HepG2 (cell line): ENCODE measurements at regions not wholly inside any gene's neighbourhood (a gene's known extent, or its start where the extent isn't known, plus 50 kb on each side); places are given as distances from the start of the nearest gene placed in this dataset.
A peak's percentile ranks its signal among the peaks of the same experiment; 100 is the strongest.

Experiments
- ATAC-seq: fragments of 200-7000 bp; cut with Tn5 transposase; 3 replicates; pipeline ENCODE4 v1.9.1; 2020; ENCODE audit warnings: mild to moderate bottlenecking, moderate library complexity
- BruUV-seq: library from RNA; stranded (reverse); fragments of 400-500 nt; replicated peaks from 2 replicates; lab custom pipeline; 2021; lab: Mats Ljungman, UMichigan
- CTCF ChIA-PET: fragments of 300-600 bp; formaldehyde crosslinking; extraction: SDS; loops from one replicate; lab custom pipeline; 2021; ENCODE audit warnings: low total read pairs, inconsistent platforms, low intra/inter-chr PET ratio; lab: Yijun Ruan, JAX
- POLR2A ChIA-PET: fragments of 350-600 bp; sonication (Branson Sonifier 250); formaldehyde crosslinking; loops from one replicate; lab custom pipeline; 2020; ENCODE audit warnings: antibody characterized with exemption, inconsistent platforms; lab: Yijun Ruan, JAX
- DNase-seq: peaks from one replicate; pipeline ENCODE4 v3.0.0-alpha.2; 2015; ENCODE audit warnings: low spot score
- FAIRE-seq: peaks from 3 replicates; lab custom pipeline; 2011; peaks lifted over from hg19 to GRCh38; lab: Jason Lieb, UNC
- H2AFZ ChIP-seq: one replicate; pipeline ENCODE4 v1.6.1; 2011; ENCODE audit warnings: low read length, inconsistent platforms
- H3K27ac ChIP-seq: fragments of 300-600 bp; 3 replicates; pipeline ENCODE4 v1.8.0; 2011; ENCODE audit warnings: mixed run types, mild to moderate bottlenecking, mixed read lengths, low read length, inconsistent platforms; ENCODE audit not compliant: insufficient read depth; ENCODE audit errors: extremely low read length
- H3K27me3 ChIP-seq, 2 experiments: fragments of 200-600 bp in 1 of 2; 2 replicates in 1 of 2; 3 replicates in 1 of 2; pipeline versions ENCODE4 v1.6.0 to v1.8.0; 2011; ENCODE audit warnings: low read length in 2 of 2, mild to moderate bottlenecking in 2 of 2, moderate library complexity in 2 of 2, inconsistent platforms in 1 of 2; ENCODE audit not compliant: insufficient read depth in 2 of 2, control insufficient read depth in 1 of 2
- H3K36me3 ChIP-seq, 2 experiments: fragments of 200-600 bp in 1 of 2; replicated peaks in 1 of 2; 2 replicates in 1 of 2; 3 replicates in 1 of 2; pipeline versions ENCODE4 v1.5.1 to v1.8.0; 2011; ENCODE audit warnings: low read length in 2 of 2, inconsistent platforms in 1 of 2; ENCODE audit not compliant: insufficient read depth in 2 of 2, control insufficient read depth in 1 of 2
- H3K4me1 ChIP-seq: 2 replicates; pipeline ENCODE4 v1.5.1; 2012; ENCODE audit warnings: low read length, inconsistent platforms; ENCODE audit not compliant: insufficient read depth
- H3K4me2 ChIP-seq: 2 replicates; pipeline ENCODE4 v1.6.0; 2011; ENCODE audit warnings: low read depth, low read length, inconsistent platforms
- H3K4me3 ChIP-seq, 3 experiments: fragments of 200-600 bp in 1 of 3; sonication (generic), shearing (Covaris generic) in 1 of 3; replicated peaks in 1 of 3; 2 replicates each; pipeline ENCODE4 v1.5.1; 2011 to 2016; ENCODE audit warnings: low read length in 3 of 3, inconsistent platforms in 2 of 3, low read depth in 2 of 3, mild to moderate bottlenecking in 2 of 3, control low read depth in 1 of 3, mixed read lengths in 1 of 3; ENCODE audit not compliant: insufficient read depth in 1 of 3
- H3K79me2 ChIP-seq: one replicate; pipeline ENCODE4 v1.6.1; 2011; ENCODE audit warnings: low read length, inconsistent platforms; ENCODE audit not compliant: insufficient read depth
- H3K9ac ChIP-seq: 2 replicates; pipeline ENCODE4 v1.6.0; 2011; ENCODE audit warnings: mild to moderate bottlenecking, low read depth, low read length, inconsistent platforms; ENCODE audit not compliant: insufficient read depth
- H3K9me3 ChIP-seq: 2 replicates; pipeline ENCODE4 v1.5.1; 2012; ENCODE audit warnings: mild to moderate bottlenecking, low read length
- H4K20me1 ChIP-seq: 2 replicates; pipeline ENCODE4 v1.6.0; 2011; ENCODE audit warnings: inconsistent platforms, mild to moderate bottlenecking, low read length, moderate library complexity; ENCODE audit not compliant: insufficient read depth
- CENPX ChIP-seq: sonication (generic); formaldehyde crosslinking; IDR thresholded peaks from 2 replicates; pipeline ENCODE4 v1.9.0; 2021; ENCODE audit warnings: mild to moderate bottlenecking, missing genetic modification reagents, moderate library complexity
- IRX3 ChIP-seq: sonication (generic); formaldehyde crosslinking; IDR thresholded peaks from 2 replicates; pipeline ENCODE4 v1.8.1; 2023; ENCODE audit warnings: mild to moderate bottlenecking, low read depth, missing genetic modification reagents, borderline replicate concordance
- NKX3-1 ChIP-seq: sonication (generic); formaldehyde crosslinking; IDR thresholded peaks from 2 replicates; pipeline ENCODE4 v1.5.0; 2020; ENCODE audit warnings: missing genetic modification reagents
- SATB2 ChIP-seq: sonication (generic); formaldehyde crosslinking; IDR thresholded peaks from 2 replicates; pipeline ENCODE4 v1.5.0; 2020; ENCODE audit warnings: missing genetic modification reagents
- SP1 ChIP-seq, 2 experiments: fragments of 450-650 bp in 1 of 2; sonication (generic) in 1 of 2; formaldehyde crosslinking in 1 of 2; IDR thresholded peaks; 2 replicates each; pipeline versions ENCODE4 v1.4.0 to v1.6.1; 2016 to 2020; ENCODE audit warnings: missing genetic modification reagents in 1 of 2
- ZBTB4 ChIP-seq: sonication (generic); formaldehyde crosslinking; IDR thresholded peaks from 2 replicates; pipeline ENCODE4 v1.4.0; 2020; ENCODE audit warnings: missing genetic modification reagents, mild to moderate bottlenecking, borderline replicate concordance
- ZNF12 ChIP-seq: sonication (generic); formaldehyde crosslinking; IDR thresholded peaks from 2 replicates; pipeline ENCODE4 v1.5.0; 2020; ENCODE audit warnings: missing genetic modification reagents
- ZNF251 ChIP-seq: sonication (generic); formaldehyde crosslinking; IDR thresholded peaks from 2 replicates; pipeline ENCODE4 v1.9.0; 2021; ENCODE audit warnings: mild to moderate bottlenecking, missing genetic modification reagents
- ZNF274 ChIP-seq: sonication (generic); formaldehyde crosslinking; IDR thresholded peaks from 2 replicates; pipeline ENCODE4 v1.5.1; 2020; ENCODE audit warnings: mild to moderate bottlenecking, missing genetic modification reagents
- WGBS: methylation state at CpG from one replicate; pipeline ENCODE4 v1.1.6; 2017; ENCODE audit warnings: low lambda C conversion rate; 5-methylcytosine and 5-hydroxymethylcytosine counted together
- in situ Hi-C: cut with HindIII; loops from 2 replicates; pipeline ENCODE4 v1.10.0; 2017; ENCODE audit warnings: low pct_unique_long_range_greater_than_20kb; ENCODE audit not compliant: extremely low pct_ligation_motif_present
- intact Hi-C: fragments of 100-400 bp; cut with micrococcal nuclease; formaldehyde crosslinking; loops from one replicate; pipeline ENCODE4 v1.10.0; 2022; ENCODE audit not compliant: unreplicated experiment
- TF ChIP-seq, protein P1 (sequence below): sonication (generic); formaldehyde crosslinking; conservative IDR thresholded peaks from 2 replicates; pipeline ENCODE4 v1.4.0; 2020; ENCODE audit warnings: missing genetic modification reagents
- TF ChIP-seq, protein P2 (sequence below): sonication (generic); formaldehyde crosslinking; IDR thresholded peaks from 2 replicates; pipeline ENCODE4 v1.8.0; 2022; ENCODE audit warnings: mild to moderate bottlenecking, missing genetic modification reagents, moderate library complexity

DNA sequence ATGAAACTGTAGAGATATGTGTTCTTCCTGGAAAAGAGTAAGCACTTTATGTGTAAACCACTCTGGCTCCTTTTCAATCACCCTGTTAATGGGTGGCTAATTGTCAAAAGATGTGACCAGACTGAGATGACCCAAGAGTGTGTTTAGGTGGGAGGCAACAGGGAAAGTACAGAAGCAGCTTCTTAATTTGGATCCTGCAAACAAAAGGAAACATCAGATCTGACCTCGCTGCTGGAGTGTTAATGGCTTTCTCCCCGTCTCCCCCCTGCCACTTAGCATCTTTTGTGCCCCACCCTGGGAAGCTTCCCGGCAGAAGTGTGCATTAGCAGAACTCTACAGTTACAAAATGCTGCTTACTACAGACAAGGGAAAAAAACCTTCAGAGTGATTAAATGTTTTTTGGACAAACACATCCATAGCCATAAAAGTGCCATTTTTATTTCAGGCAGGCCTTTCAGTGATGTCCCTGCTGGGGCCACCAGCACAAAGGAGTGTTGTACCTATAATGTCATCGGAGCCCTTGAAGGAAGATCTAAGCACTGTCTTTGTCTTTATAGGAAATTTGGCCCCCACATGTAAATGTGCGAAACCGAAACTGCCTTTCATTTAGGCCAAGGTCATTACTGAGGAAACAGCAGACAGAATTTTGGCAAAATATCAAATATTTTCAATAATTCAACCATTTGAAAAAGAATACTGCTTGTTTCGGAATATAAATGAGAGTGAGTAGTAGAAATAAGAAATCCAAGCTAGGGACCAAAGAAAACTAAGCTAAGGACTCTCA is 311.0 kb downstream of the WDR72 start (continued):
- TF ChIP-seq ZBTB4 (CRISPR knock-in tag) (no peak), SATB2 (CRISPR knock-in tag) (no peak), ZNF251 (CRISPR knock-in tag) (no peak)
- TF ChIP-seq, protein P1, sequence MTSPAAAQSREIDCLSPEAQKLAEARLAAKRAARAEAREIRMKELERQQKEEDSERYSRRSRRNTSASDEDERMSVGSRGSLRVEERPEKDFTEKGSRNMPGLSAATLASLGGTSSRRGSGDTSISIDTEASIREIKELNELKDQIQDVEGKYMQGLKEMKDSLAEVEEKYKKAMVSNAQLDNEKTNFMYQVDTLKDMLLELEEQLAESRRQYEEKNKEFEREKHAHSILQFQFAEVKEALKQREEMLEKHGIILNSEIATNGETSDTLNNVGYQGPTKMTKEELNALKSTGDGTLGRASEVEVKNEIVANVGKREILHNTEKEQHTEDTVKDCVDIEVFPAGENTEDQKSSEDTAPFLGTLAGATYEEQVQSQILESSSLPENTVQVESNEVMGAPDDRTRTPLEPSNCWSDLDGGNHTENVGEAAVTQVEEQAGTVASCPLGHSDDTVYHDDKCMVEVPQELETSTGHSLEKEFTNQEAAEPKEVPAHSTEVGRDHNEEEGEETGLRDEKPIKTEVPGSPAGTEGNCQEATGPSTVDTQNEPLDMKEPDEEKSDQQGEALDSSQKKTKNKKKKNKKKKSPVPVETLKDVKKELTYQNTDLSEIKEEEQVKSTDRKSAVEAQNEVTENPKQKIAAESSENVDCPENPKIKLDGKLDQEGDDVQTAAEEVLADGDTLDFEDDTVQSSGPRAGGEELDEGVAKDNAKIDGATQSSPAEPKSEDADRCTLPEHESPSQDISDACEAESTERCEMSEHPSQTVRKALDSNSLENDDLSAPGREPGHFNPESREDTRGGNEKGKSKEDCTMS (CRISPR knock-in tag), result no peak

GRCh38 chr15:53447742-53448141 is 311.7 kb downstream of the WDR72 start:
- Histone ChIP-seq H3K4me2 (no peak overlapping the region), H3K27me3 (no peaks in the 10 kb centered on the region), H3K36me3 (no peaks in the 10 kb centered on the region), H3K4me1 (peaks cover 93% of the 10 kb centered on the region), H3K4me3 (no peak overlapping the region), H4K20me1 (no peaks in the 10 kb centered on the region), H3K9me3 (no peaks in the 10 kb centered on the region), H3K9ac (no peak overlapping the region), H2AFZ (no peak overlapping the region), H3K79me2 (no peaks in the 10 kb centered on the region), H3K27ac (peak overlapping the region; percentile 54)
- POLR2A ChIA-PET, result interaction anchor here (1.3 kb wide), 2 partner anchors 34 to 415 kb away, joined by 3 read pairs; no protein-coding TSS in a partner anchor
- in situ Hi-C loops (no loop called here), intact Hi-C loops (no loop called here)
- TF ChIP-seq, protein P2, sequence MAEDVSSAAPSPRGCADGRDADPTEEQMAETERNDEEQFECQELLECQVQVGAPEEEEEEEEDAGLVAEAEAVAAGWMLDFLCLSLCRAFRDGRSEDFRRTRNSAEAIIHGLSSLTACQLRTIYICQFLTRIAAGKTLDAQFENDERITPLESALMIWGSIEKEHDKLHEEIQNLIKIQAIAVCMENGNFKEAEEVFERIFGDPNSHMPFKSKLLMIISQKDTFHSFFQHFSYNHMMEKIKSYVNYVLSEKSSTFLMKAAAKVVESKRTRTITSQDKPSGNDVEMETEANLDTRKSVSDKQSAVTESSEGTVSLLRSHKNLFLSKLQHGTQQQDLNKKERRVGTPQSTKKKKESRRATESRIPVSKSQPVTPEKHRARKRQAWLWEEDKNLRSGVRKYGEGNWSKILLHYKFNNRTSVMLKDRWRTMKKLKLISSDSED (CRISPR knock-in tag), result no peak
- no peak for TF ChIP-seq SATB2 (CRISPR knock-in tag)
- TF ChIP-seq CENPX (CRISPR knock-in tag), result no peak
- TF ChIP-seq ZNF12 (CRISPR knock-in tag), result no peak
- no peak for TF ChIP-seq NKX3-1 (CRISPR knock-in tag)
- no peak for TF ChIP-seq ZNF274
- TF ChIP-seq SP1 (IDR thresholded peaks at IDR 0.05), result no peak
- no peak for TF ChIP-seq SP1 (CRISPR knock-in tag; IDR thresholded peaks at IDR 0.05)
- no peak for TF ChIP-seq IRX3 (CRISPR knock-in tag)
- CTCF ChIA-PET, result no interaction called here
- FAIRE-seq (no peak), ATAC-seq (no peak), DNase-seq (no peak)
- no TSS peak for BruUV-seq
- WGBS, result 96% methylated on average over 1 of the region's 1 CpG
